Stimulated activated naive CD8-positive, alpha-beta T cell treated with anti-CD3 and anti-CD28 coated beads, Interleukin-15, Interleukin-2, amounts not matched to agents 100 U/mL and 50 U/mL, for 24 hours (primary cell): ENCODE measurements at regions not wholly inside any gene's neighbourhood (a gene's known extent, or its start where the extent isn't known, plus 50 kb on each side); places are given as distances from the start of the nearest gene placed in this dataset.

Experiments
- ATAC-seq: fragments of 150-1000 bp; cut with Tn5 transposase; one replicate; pipeline ENCODE4 v1.10.0; 2021
- DNase-seq: peaks from one replicate; pipeline ENCODE4 v3.0.0; 2021

GRCh38 chr4:104795264-104795939 is 300.7 kb upstream of the CXXC4 start:
- ATAC-seq = no peak
- no peak for DNase-seq

GRCh38 chr4:104811727-104812126 is 317.0 kb upstream of the CXXC4 start:
- ATAC-seq (no peak), DNase-seq (no peak)

- ATAC-seq (no peak), DNase-seq (no peak)
These were observed 321.0 kb upstream of the CXXC4 start for GRCh38 chr4:104815665-104816064.

GRCh38 chr4:104818579-104818978 is 323.9 kb upstream of the CXXC4 start:
- DNase-seq (no peak), ATAC-seq (no peak)

GRCh38 chr4:104826171-104826570 is 320.5 kb upstream of the TET2 start:
- ATAC-seq (no peak), DNase-seq (no peak)

- ATAC-seq (no peak), DNase-seq (no peak)
These were observed 316.9 kb upstream of the TET2 start for GRCh38 chr4:104829761-104830160.

GRCh38 chr4:104848597-104849225 is 298.0 kb upstream of the TET2 start:
- DNase-seq = no peak
- ATAC-seq = no peak

GRCh38 chr4:104859601-104860237 is 287.0 kb upstream of the TET2 start:
- ATAC-seq (no peak), DNase-seq (no peak)

GRCh38 chr4:104860238-104861123 is 286.2 kb upstream of the TET2 start:
- ATAC-seq (peak; percentile 55), DNase-seq (peak; percentile 54)

GRCh38 chr4:104866809-104867208 is 279.9 kb upstream of the TET2 start:
- DNase-seq = no peak
- no peak for ATAC-seq

- ATAC-seq = no peak
- DNase-seq = no peak
These were observed 278.1 kb upstream of the TET2 start for GRCh38 chr4:104868533-104868932.

GRCh38 chr4:104868958-104869357 is 277.7 kb upstream of the TET2 start:
- no peak for ATAC-seq
- DNase-seq = no peak

GRCh38 chr4:104869831-104870230 is 276.8 kb upstream of the TET2 start:
- ATAC-seq (no peak), DNase-seq (no peak)

GRCh38 chr4:104870495-104871233 is 276.0 kb upstream of the TET2 start:
- ATAC-seq (no peak), DNase-seq (no peak)

GRCh38 chr4:104878936-104879335 is 267.7 kb upstream of the TET2 start:
- ATAC-seq (no peak), DNase-seq (no peak)

- no peak for DNase-seq
- no peak for ATAC-seq
These were observed 267.3 kb upstream of the TET2 start for GRCh38 chr4:104879367-104879766.

GRCh38 chr4:104879854-104880253 is 266.8 kb upstream of the TET2 start:
- ATAC-seq (no peak), DNase-seq (no peak)

- DNase-seq (no peak), ATAC-seq (no peak)
These were observed 265.4 kb upstream of the TET2 start for GRCh38 chr4:104881136-104881886.

GRCh38 chr4:104890598-104891275 is 255.9 kb upstream of the TET2 start:
- no peak for ATAC-seq
- DNase-seq = no peak
